Hepatocyte (in vitro differentiated cells): ENCODE measurements at regions not wholly inside any gene's neighbourhood (a gene's known extent, or its start where the extent isn't known, plus 50 kb on each side); places are given as distances from the start of the nearest gene placed in this dataset.

Experiments
- CTCF ChIP-seq: fragments of 200-600 bp; sonication (generic); IDR thresholded peaks from 2 replicates; pipeline ENCODE4 v1.5.1; 2016; ENCODE audit warnings: antibody characterized with exemption, mild to moderate bottlenecking; ENCODE audit not compliant: poor library complexity
- EZH2 ChIP-seq: fragments of 200-600 bp; sonication (generic); IDR thresholded peaks from 2 replicates; pipeline ENCODE4 v1.6.1; 2016; ENCODE audit warnings: antibody characterized with exemption, mild to moderate bottlenecking, borderline replicate concordance

GRCh38 chr4:137804906-137805495 is 272.7 kb upstream of the PCDH18 start:
- TF ChIP-seq CTCF (no peak), EZH2 (no peak)
